ENCODE measurements at regions not wholly inside any gene's neighbourhood (a gene's known extent, or its start where the extent isn't known, plus 50 kb on each side); places are given as distances from the start of the nearest gene placed in this dataset.

DNA sequence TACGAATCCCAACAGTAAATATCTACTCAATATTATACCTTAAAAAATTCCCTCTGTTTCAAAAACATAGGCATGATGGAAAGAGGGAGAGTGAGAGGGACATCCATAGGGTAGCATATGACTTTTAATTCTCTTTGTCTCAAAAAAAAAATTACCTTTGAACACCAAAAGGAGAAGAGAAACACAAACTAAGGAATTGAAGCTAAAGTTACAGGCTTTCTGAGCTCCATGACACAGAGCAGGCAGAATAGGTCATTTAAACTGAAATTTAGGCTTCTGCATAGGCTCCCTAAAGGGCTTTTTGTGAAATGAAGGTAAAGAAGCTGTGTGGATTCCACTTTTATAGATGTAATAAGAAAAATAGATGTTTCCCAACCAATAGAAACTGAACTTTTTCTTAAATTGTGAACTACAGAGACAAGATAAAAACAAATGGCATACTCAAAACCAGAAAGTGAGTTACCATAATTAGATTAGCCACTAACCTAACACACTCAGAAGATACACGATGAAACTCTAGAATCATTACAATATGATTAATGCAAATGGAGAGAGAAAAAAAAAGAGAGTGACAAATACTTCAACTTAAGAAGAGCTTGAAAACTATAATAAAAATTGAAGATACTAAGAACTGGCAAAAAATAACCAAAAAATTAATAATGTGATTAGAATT is 584.6 kb downstream of the GABRG1 start:
- Histone ChIP-seq H3K27ac (ENCODE audit: low read depth, low read length) (no peak overlapping the region), H3K9ac (ENCODE audit: low read depth in 1 of 2, low read length in 2 of 2) (no peak overlapping the region), H3K4me3 (ENCODE audit: low read depth in 1 of 2, low read length in 2 of 2) (no peak overlapping the region), H3K36me3 (ENCODE audit: control insufficient read depth in 1 of 2, insufficient read depth in 2 of 2, low read length in 2 of 2) (no peaks in the 10 kb centered on the region), H3K9me3 (ENCODE audit: control insufficient read depth in 1 of 2, low read length in 2 of 2) (no peaks in the 10 kb centered on the region), H3K27me3 (ENCODE audit: control insufficient read depth in 1 of 2, insufficient read depth in 2 of 2, low read length in 2 of 2) (no peaks in the 10 kb centered on the region), H3K4me1 (ENCODE audit: control insufficient read depth in 1 of 2, insufficient read depth in 2 of 2, low read length in 2 of 2) (no peaks in the 10 kb centered on the region)

DNA sequence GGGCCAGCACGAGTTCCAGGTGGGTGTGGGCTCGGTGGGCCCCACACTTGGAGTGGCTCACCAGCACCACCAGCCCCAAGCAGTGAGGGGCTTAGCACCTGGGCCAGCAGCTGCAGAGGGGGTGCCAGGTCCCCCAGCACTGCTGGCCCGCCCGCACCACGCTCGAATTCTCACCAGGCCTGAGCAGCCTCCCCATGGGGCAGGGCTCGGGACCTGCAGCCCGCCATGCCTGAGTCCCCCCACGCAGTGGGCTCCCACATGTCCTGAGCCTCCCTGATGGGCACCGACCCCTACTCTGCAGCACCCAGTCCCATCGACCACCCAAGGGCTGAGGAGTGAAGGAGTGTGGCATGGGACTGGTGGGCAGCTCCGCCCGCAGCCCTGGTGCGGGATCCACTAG is 593.4 kb downstream of the GABRG1 start:
- H3K9me3 ChIP-seq (ENCODE audit: control insufficient read depth in 1 of 2, low read length in 2 of 2), result peaks cover 3 to 8% of the 10 kb centered on the region in 2 donors
- no peak overlapping the region for H3K4me3 ChIP-seq (ENCODE audit: low read depth in 1 of 2, low read length in 2 of 2)
- no peaks in the 10 kb centered on the region for H3K27me3 ChIP-seq (ENCODE audit: control insufficient read depth in 1 of 2, insufficient read depth in 2 of 2, low read length in 2 of 2)
- H3K27ac ChIP-seq (ENCODE audit: low read depth, low read length), result no peak overlapping the region
- H3K4me1 ChIP-seq (ENCODE audit: control insufficient read depth in 1 of 2, insufficient read depth in 2 of 2, low read length in 2 of 2), result no peaks in the 10 kb centered on the region
- H3K9ac ChIP-seq (ENCODE audit: low read depth in 1 of 2, low read length in 2 of 2), result no peak overlapping the region
- no peaks in the 10 kb centered on the region for H3K36me3 ChIP-seq (ENCODE audit: control insufficient read depth in 1 of 2, insufficient read depth in 2 of 2, low read length in 2 of 2)

DNA sequence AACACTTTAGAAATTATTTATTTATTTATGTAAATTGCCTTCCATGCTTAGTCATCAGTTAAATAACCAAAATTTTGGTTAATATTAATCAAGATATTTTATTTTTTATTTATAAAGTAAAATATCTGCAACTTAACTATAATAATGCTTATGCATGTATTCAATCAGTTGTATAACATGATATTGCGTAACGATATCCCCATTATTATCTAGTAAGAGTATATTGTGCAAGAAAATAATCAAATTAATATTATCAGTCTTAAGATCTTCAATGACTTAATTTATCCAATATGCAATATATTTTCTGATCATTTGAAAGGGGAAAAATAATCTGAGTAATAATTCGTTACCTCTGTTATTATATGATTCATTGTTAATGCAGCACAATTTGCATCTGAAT is 596.7 kb downstream of the GABRG1 start:
- Histone ChIP-seq H3K9me3 (ENCODE audit: control insufficient read depth in 1 of 2, low read length in 2 of 2) (peaks cover 3 to 8% of the 10 kb centered on the region in 2 donors), H3K36me3 (ENCODE audit: control insufficient read depth in 1 of 2, insufficient read depth in 2 of 2, low read length in 2 of 2) (no peaks in the 10 kb centered on the region), H3K4me1 (ENCODE audit: control insufficient read depth in 1 of 2, insufficient read depth in 2 of 2, low read length in 2 of 2) (no peaks in the 10 kb centered on the region), H3K27me3 (ENCODE audit: control insufficient read depth in 1 of 2, insufficient read depth in 2 of 2, low read length in 2 of 2) (no peaks in the 10 kb centered on the region), H3K9ac (ENCODE audit: low read depth in 1 of 2, low read length in 2 of 2) (no peak overlapping the region), H3K27ac (ENCODE audit: low read depth, low read length) (no peak overlapping the region), H3K4me3 (ENCODE audit: low read depth in 1 of 2, low read length in 2 of 2) (no peak overlapping the region)

DNA sequence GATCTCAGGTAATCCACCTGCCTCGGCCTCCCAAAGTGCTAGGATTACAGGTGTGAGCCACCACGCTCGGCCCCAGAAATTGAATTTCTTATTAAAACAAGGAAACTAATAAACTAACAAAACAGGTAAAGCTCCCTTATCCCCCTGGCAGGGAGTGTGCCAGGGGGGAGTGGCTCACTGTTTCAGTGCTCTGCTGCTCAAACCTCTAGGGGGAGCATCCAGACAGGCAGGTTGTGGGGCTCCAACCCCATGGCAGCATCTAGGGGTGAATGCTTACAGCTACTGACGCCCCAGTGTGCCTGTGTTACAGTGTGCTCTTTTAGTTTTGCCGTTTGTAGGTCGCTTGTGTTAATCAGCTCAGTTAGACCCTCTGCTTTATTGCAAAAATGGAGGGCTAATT is 605.0 kb downstream of the GABRG1 start:
- H3K9me3 ChIP-seq (ENCODE audit: control insufficient read depth in 1 of 2, low read length in 2 of 2), result no peaks in the 10 kb centered on the region
- H3K4me1 ChIP-seq (ENCODE audit: control insufficient read depth in 1 of 2, insufficient read depth in 2 of 2, low read length in 2 of 2), result no peaks in the 10 kb centered on the region
- no peaks in the 10 kb centered on the region for H3K27me3 ChIP-seq (ENCODE audit: control insufficient read depth in 1 of 2, insufficient read depth in 2 of 2, low read length in 2 of 2)
- no peak overlapping the region for H3K9ac ChIP-seq (ENCODE audit: low read depth in 1 of 2, low read length in 2 of 2)
- H3K27ac ChIP-seq (ENCODE audit: low read depth, low read length), result no peak overlapping the region
- H3K36me3 ChIP-seq (ENCODE audit: control insufficient read depth in 1 of 2, insufficient read depth in 2 of 2, low read length in 2 of 2), result no peaks in the 10 kb centered on the region
- H3K4me3 ChIP-seq (ENCODE audit: low read depth in 1 of 2, low read length in 2 of 2), result no peak overlapping the region

DNA sequence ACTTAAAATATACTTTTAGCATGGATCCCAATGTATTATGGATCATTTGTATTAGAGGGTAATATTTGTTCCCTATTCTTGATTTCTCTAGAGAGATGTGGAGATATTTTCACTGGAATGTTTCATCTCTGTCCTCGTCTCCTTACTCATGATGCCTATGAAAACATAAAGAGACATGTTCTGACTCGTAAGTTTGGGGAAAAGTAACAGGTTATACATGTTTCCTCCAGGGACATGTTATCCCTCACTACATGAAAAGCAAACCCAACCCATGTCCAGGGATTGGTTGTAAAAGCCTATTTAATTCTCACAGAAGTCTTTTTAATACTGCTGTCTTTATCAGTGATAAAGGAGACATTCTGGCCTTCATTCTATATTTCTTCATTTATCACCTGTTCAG is 621.4 kb downstream of the GABRG1 start:
- no peak overlapping the region for H3K27ac ChIP-seq (ENCODE audit: low read depth, low read length)
- no peaks in the 10 kb centered on the region for H3K4me1 ChIP-seq (ENCODE audit: control insufficient read depth in 1 of 2, insufficient read depth in 2 of 2, low read length in 2 of 2)
- H3K27me3 ChIP-seq (ENCODE audit: control insufficient read depth in 1 of 2, insufficient read depth in 2 of 2, low read length in 2 of 2), result no peaks in the 10 kb centered on the region
- H3K9me3 ChIP-seq (ENCODE audit: control insufficient read depth in 1 of 2, low read length in 2 of 2), result no peaks in the 10 kb centered on the region
- H3K9ac ChIP-seq (ENCODE audit: low read depth in 1 of 2, low read length in 2 of 2), result no peak overlapping the region
- no peaks in the 10 kb centered on the region for H3K36me3 ChIP-seq (ENCODE audit: control insufficient read depth in 1 of 2, insufficient read depth in 2 of 2, low read length in 2 of 2)
- H3K4me3 ChIP-seq (ENCODE audit: low read depth in 1 of 2, low read length in 2 of 2), result no peak overlapping the region

- H3K4me1 ChIP-seq (ENCODE audit: control insufficient read depth in 1 of 2, insufficient read depth in 2 of 2, low read length in 2 of 2), result no peaks in the 10 kb centered on the region
- H3K9me3 ChIP-seq (ENCODE audit: control insufficient read depth in 1 of 2, low read length in 2 of 2), result no peaks in the 10 kb centered on the region
- H3K36me3 ChIP-seq (ENCODE audit: control insufficient read depth in 1 of 2, insufficient read depth in 2 of 2, low read length in 2 of 2), result no peaks in the 10 kb centered on the region
- H3K27me3 ChIP-seq (ENCODE audit: control insufficient read depth in 1 of 2, insufficient read depth in 2 of 2, low read length in 2 of 2), result no peaks in the 10 kb centered on the region
- H3K27ac ChIP-seq (ENCODE audit: low read depth, low read length), result no peak overlapping the region
- no peak overlapping the region for H3K9ac ChIP-seq (ENCODE audit: low read depth in 1 of 2, low read length in 2 of 2)
- no peak overlapping the region for H3K4me3 ChIP-seq (ENCODE audit: low read depth in 1 of 2, low read length in 2 of 2)
These were observed 639.1 kb downstream of the GABRG1 start for GRCh38 chr4:45484740-45485139.

- Histone ChIP-seq H3K36me3 (ENCODE audit: control insufficient read depth in 1 of 2, insufficient read depth in 2 of 2, low read length in 2 of 2) (no peaks in the 10 kb centered on the region), H3K4me3 (ENCODE audit: low read depth in 1 of 2, low read length in 2 of 2) (no peak overlapping the region), H3K9ac (ENCODE audit: low read depth in 1 of 2, low read length in 2 of 2) (no peak overlapping the region), H3K27ac (ENCODE audit: low read depth, low read length) (no peak overlapping the region), H3K27me3 (ENCODE audit: control insufficient read depth in 1 of 2, insufficient read depth in 2 of 2, low read length in 2 of 2) (no peaks in the 10 kb centered on the region), H3K9me3 (ENCODE audit: control insufficient read depth in 1 of 2, low read length in 2 of 2) (no peaks in the 10 kb centered on the region), H3K4me1 (ENCODE audit: control insufficient read depth in 1 of 2, insufficient read depth in 2 of 2, low read length in 2 of 2) (no peaks in the 10 kb centered on the region)
These were observed 641.5 kb downstream of the GABRG1 start for GRCh38 chr4:45482346-45482745.

DNA sequence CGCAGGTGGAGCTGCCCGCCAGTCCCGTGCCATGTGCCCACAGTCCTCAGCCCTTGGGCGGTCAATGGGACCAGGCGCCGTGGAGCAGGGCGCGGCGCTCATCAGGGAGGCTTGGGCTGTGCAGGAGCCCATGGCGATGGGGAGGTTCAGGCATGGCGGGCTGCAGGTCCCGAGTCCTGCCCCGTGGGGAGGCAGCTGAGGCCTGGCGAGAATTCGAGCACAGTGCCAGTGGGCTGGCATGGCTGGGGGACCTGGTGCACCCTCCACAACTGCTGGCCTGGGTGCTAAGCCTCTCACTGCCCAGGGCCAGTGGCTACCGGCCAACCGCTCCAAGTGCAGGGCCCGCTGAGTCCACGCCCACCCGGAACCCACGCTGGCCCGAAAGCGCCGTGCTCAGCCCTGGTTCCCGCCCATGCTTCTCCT is 646.5 kb downstream of the GABRG1 start:
- H3K36me3 ChIP-seq (ENCODE audit: control insufficient read depth in 1 of 2, insufficient read depth in 2 of 2, low read length in 2 of 2), result no peaks in the 10 kb centered on the region
- H3K27ac ChIP-seq (ENCODE audit: low read depth, low read length), result no peak overlapping the region
- H3K27me3 ChIP-seq (ENCODE audit: control insufficient read depth in 1 of 2, insufficient read depth in 2 of 2, low read length in 2 of 2), result no peaks in the 10 kb centered on the region
- no peak overlapping the region for H3K9ac ChIP-seq (ENCODE audit: low read depth in 1 of 2, low read length in 2 of 2)
- H3K4me1 ChIP-seq (ENCODE audit: control insufficient read depth in 1 of 2, insufficient read depth in 2 of 2, low read length in 2 of 2), result no peaks in the 10 kb centered on the region
- H3K4me3 ChIP-seq (ENCODE audit: low read depth in 1 of 2, low read length in 2 of 2), result no peak overlapping the region
- H3K9me3 ChIP-seq (ENCODE audit: control insufficient read depth in 1 of 2, low read length in 2 of 2), result peaks cover 3 to 4% of the 10 kb centered on the region in 2 donors

DNA sequence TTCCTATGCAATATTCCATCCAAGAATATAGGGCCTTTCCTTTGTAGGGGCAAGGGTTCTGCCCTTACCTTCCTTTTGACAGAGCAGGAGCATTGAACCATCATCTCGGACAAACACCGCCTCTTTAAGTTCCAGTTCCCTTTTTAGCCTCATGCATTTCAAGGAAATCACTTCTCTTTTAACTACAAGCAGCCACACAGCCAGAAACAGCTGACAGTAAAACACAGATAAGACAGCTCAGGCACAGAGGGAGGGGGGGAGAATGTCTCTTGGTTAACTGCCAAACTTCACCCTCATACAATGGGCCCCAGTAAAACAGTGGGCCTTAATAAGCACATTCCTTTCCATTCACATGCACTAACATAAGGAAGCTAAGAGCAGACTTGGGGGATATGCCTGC is 648.3 kb downstream of the GABRG1 start:
- no peaks in the 10 kb centered on the region for H3K36me3 ChIP-seq (ENCODE audit: control insufficient read depth in 1 of 2, insufficient read depth in 2 of 2, low read length in 2 of 2)
- peaks cover 6 to 10% of the 10 kb centered on the region in 2 donors for H3K9me3 ChIP-seq (ENCODE audit: control insufficient read depth in 1 of 2, low read length in 2 of 2)
- H3K4me3 ChIP-seq (ENCODE audit: low read depth in 1 of 2, low read length in 2 of 2), result no peak overlapping the region
- H3K27ac ChIP-seq (ENCODE audit: low read depth, low read length), result no peak overlapping the region
- H3K4me1 ChIP-seq (ENCODE audit: control insufficient read depth in 1 of 2, insufficient read depth in 2 of 2, low read length in 2 of 2), result no peaks in the 10 kb centered on the region
- H3K9ac ChIP-seq (ENCODE audit: low read depth in 1 of 2, low read length in 2 of 2), result no peak overlapping the region
- H3K27me3 ChIP-seq (ENCODE audit: control insufficient read depth in 1 of 2, insufficient read depth in 2 of 2, low read length in 2 of 2), result no peaks in the 10 kb centered on the region

GRCh38 chr4:45472490-45472889 is 651.4 kb downstream of the GABRG1 start:
- H3K27me3 ChIP-seq (ENCODE audit: control insufficient read depth in 1 of 2, insufficient read depth in 2 of 2, low read length in 2 of 2), result no peaks in the 10 kb centered on the region
- H3K4me3 ChIP-seq (ENCODE audit: low read depth in 1 of 2, low read length in 2 of 2), result no peak overlapping the region
- H3K36me3 ChIP-seq (ENCODE audit: control insufficient read depth in 1 of 2, insufficient read depth in 2 of 2, low read length in 2 of 2), result no peaks in the 10 kb centered on the region
- H3K9me3 ChIP-seq (ENCODE audit: control insufficient read depth in 1 of 2, low read length in 2 of 2), result peaks cover 6 to 10% of the 10 kb centered on the region in 2 donors
- no peaks in the 10 kb centered on the region for H3K4me1 ChIP-seq (ENCODE audit: control insufficient read depth in 1 of 2, insufficient read depth in 2 of 2, low read length in 2 of 2)
- H3K9ac ChIP-seq (ENCODE audit: low read depth in 1 of 2, low read length in 2 of 2), result no peak overlapping the region
- no peak overlapping the region for H3K27ac ChIP-seq (ENCODE audit: low read depth, low read length)

GRCh38 chr4:45471335-45471734 is 652.5 kb downstream of the GABRG1 start:
- no peak overlapping the region for H3K9ac ChIP-seq (ENCODE audit: low read depth in 1 of 2, low read length in 2 of 2)
- no peaks in the 10 kb centered on the region for H3K36me3 ChIP-seq (ENCODE audit: control insufficient read depth in 1 of 2, insufficient read depth in 2 of 2, low read length in 2 of 2)
- no peaks in the 10 kb centered on the region for H3K27me3 ChIP-seq (ENCODE audit: control insufficient read depth in 1 of 2, insufficient read depth in 2 of 2, low read length in 2 of 2)
- no peak overlapping the region for H3K4me3 ChIP-seq (ENCODE audit: low read depth in 1 of 2, low read length in 2 of 2)
- peaks cover 6 to 10% of the 10 kb centered on the region in 2 donors for H3K9me3 ChIP-seq (ENCODE audit: control insufficient read depth in 1 of 2, low read length in 2 of 2)
- no peak overlapping the region for H3K27ac ChIP-seq (ENCODE audit: low read depth, low read length)
- H3K4me1 ChIP-seq (ENCODE audit: control insufficient read depth in 1 of 2, insufficient read depth in 2 of 2, low read length in 2 of 2), result no peaks in the 10 kb centered on the region
